Stimulated activated naive CD4-positive, alpha-beta T cell (primary cell): ENCODE measurements at regions not wholly inside any gene's neighbourhood (a gene's known extent, or its start where the extent isn't known, plus 50 kb on each side); places are given as distances from the start of the nearest gene placed in this dataset.
"Not testable (repeated sequence)": the region's sequence is repeated elsewhere in the genome, so short reads cannot be mapped to it uniquely, and the experiment has no call there.

Experiments used
- DNase-seq, 6 experiments: peaks; one replicate each; lab custom pipeline; 2025; lab: John Stamatoyannopoulos, UW

DNA sequence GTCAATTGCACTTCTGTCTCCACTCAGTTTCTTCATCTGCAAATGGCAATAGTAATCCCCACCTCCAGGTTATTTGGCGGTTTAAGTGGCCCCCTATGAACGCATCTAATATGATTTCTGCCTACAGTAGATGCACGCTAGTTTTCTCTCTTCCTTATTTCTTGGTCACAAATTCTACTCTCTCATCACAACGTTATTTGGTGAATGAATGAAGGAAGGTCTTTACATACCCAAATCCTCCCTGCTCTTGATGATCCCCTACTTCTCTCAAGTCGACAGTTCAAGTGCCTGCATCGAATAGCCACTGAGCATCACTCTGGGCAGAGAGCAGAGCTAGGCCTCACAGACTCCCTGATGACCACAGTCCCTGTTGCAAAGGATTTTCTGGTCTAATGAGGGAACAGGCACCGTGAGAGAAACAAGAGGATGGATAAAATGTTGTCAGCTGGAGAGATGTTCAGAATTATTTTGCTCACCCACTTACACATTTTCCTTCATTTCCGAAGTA is 181.2 kb upstream of the SMAD3 start:
- no peak for DNase-seq

DNA sequence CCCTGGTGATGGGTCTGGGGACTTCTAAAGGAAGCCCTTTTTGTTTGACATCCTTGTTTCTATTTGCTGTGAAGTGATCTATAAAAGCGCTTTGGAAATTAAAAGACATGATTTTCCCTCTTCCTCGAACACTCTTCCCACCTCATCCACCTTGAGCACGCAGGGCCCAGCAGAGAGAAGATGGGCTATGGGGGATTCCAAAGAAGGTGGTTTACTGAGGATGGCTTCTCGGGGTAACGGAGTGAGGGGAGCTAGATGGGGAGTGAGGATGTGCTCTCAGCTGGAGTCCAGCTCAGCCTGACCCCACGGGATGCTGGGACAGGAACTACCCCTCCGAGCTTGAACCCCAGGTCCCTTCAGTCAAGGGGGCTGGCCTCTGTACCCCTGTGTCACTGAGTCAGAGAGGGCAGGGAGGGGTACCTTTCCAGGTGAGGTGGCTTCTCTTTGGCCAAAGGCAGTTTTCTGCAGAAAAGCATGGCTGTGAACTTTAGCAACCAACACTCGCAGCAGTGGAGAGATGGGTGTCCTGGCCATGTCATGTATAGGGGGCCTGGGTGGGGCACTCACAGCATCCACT is 180.7 kb upstream of the SMAD3 start:
- no peak for DNase-seq

DNA sequence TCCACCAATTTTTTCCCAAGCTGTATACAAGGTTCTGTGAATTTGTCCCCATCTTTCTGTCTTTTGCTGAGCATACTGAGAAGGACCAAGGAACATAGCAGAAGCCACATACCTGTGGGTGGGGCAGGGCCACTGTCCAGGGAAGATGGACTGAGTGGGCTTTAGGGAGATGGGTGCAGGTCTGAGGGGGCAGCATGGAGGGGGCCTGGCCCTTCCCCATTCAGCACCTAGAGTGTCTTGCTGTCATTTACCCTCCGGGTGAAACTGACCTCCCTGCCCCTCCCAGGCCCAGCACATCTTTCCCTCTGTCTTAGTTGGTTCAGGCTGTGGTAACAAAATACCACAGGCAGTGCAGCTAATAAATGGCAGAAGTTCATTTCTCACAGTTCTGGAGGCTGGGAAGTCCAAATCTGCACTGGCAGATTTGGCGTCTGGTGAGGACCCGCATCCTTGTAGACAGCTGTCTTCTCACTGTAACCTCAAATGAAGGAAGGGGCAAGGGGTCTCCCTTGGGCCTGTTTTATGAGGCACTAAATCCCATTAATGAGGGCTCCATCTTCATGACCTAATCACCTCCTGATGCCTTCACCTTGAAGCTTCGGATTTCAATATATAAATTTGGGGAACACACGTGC is 180.0 kb upstream of the SMAD3 start:
- no peak for DNase-seq

DNA sequence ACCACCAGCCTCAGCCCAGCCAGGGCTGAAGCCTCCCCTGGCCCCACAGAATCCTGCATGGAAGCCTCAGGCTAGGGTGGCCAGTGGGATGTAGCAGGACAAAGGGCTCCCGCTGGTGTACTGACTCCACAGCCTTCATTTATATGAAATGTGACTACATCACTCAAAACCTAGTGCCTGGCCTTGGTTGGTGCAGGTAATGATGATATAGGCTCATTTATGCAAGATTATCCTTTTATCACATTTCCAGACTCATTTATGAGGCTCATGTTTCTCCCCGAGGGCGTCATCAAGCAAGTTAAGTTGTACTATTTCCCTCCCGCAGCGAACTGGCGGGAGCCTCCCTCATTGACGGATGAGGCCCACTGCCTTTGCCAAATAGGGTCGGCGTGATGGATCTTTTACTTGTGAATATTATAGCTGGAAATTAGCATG is 179.1 kb upstream of the SMAD3 start:
- DNase-seq, result no peak

DNA sequence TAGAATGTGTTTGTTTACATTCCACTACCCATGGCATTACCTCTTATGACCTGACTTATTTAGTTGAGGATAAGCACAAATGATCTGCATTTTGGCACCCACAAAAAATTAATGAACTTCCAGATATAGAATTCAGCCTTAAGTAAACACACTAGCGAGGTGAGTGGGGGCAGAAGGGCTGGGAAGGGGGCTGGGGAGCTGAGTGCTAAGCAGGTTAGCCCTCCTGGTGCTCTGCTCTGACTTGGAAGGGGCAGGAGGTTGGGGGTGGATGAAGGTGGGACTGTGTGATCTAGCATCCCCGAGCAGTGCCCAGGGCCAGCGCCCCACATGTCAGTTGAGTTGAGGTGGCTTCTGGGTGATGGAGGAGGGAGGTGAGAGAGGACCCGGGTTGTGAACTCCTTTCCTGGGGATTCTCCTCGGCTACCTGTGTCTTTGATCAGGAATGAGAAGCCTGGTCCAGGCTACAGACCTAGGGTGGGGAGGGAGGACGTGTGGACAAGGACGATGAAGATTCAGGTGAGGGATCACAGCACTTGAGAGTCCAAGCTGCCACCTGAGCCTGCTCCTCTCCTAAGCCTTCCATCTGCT is 178.6 kb upstream of the SMAD3 start:
- no peak for DNase-seq

DNA sequence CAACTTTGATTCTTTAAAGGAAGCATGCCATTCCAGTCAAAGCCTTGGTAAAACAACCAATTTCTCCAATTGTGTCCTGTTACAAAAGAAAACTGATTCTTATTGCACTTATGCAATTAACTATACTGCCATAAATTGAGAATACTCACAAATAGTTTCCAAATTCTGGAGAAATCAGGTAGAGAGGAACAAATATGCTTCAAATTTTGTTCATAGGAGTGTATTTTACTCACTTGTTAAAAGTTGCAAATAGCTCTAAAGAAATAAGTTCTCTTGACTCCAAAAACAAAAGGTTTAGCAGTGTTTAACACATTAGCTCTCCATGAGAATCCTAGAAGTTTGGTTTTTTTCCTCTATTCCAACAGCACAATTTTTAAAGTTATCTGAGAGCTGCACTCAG is 176.1 kb upstream of the SMAD3 start:
- DNase-seq, result not testable (repeated sequence)

DNA sequence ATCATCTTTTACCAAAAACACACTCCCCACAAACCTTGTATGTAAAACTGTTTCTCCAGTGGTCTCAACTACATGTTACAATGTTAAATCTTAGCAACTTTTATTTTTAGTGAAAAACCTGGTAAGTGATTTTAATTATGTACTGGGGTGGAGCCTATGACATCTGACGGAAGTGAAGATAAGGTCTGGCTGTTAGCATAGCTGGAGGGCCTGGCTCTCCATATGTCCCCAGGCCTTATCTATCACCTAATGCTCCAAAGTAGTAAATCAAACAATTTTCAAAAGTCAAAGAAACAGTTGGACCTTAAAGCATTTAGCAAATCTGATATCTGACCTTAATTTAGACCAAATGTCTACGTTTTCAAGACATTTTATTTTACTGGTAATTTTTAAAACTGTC is 173.6 kb upstream of the SMAD3 start:
- DNase-seq, result no peak

DNA sequence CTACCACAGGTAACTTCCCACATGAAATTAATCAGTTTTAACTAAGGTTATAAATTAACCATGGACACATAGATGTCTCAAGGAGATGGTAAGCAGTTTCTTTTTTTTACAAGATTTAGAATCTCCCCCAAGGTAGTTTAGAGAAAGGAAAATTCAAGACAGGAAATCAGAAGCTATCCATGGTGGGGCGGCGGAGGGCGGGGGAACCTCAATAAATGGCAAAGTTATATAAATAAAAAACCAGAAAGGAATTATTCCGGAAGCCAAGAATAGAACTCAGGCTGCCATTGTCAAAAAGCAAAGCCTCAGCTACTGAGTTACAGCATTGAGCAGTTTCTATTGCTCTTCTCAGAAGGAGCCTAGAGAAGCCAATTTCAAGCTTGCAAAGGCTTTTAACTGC is 172.1 kb upstream of the SMAD3 start:
- no peak for DNase-seq

DNA sequence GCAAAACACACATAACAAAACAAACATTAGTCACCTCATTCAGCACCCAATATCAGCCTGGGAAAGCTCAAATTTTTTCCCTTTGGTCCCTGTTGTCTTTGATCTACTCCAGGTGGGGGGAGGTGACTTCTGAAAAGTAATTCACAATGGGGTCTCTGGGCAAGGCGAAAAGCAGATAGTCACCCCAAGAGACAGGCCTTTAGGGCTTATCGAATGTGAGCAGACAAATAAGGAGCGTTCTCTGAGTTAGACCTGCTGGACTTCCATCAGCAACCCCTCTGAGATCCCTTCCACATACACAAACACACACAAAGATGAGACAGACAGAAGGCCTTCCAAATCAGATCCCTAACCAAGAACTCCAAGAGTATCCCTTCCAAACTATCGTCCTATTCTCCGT is 171.0 kb upstream of the SMAD3 start:
- DNase-seq, result no peak

DNA sequence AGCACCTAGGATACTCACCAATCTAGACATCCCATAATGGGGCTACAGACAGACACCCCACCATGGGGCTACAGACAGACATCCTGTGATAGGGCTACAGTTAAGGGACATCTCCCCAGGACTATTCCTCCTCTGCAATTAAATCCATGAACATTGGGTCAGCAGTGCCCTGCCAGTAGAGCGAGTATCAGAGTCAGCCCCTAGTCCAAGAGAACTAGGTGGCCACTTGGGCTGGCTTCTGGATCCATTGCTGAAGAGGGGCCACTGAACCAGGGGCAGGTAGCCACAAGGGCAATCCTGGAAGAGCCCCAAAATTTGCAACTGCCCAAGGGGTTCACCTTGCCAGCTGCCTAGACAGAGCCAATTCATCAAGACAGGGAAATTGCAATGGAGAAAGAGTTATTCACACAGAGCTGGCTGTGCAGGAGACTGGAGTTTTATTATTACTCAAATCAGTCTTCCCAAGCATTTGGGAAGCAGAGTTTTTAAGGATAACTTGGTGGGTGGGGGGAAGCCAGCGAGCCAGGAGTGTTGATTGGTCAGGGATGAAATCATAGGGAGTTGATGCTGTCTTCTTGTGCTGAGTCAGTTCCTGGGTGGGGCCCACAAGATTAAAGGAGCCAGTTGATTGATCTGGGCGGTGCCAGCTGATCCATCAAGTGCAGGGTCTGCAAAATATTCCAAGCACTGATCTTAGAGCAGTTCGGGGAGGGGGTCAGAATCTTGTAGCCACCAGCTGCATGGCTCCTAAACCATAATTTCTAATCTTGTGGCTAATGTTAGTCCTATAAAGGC is 170.2 kb upstream of the SMAD3 start:
- no peak for DNase-seq

DNA sequence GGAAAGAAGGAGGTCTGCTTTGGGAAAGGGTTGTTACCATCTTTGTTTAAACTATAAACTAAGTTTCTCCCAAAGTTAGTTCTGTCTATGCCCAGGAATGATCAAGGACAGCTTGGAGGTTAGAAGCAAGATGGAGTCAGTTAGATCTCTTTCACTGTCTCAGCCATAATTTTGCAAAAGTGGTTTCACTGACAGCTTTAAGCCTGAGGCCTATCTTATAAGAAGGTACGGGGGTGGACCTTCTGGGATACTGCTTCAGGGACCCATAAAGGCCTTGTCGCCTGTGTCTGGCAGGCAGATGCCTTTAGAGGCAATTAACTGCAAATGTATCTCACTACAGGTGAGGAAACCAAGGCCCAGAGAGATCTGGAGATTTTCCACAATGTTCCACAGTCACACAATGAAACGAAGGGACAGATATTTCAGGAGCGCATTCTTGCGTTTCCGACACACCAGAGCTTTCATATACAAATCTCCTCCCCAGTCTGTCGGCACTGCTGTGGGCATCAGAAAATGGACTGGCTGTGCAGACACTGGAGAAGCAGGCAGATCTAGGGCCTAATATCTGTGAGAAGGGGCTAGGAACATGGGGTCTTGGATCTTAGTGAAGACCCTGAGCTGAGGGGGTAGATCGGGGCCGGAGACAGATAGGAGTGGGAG is 169.5 kb upstream of the SMAD3 start:
- DNase-seq, result no peak

DNA sequence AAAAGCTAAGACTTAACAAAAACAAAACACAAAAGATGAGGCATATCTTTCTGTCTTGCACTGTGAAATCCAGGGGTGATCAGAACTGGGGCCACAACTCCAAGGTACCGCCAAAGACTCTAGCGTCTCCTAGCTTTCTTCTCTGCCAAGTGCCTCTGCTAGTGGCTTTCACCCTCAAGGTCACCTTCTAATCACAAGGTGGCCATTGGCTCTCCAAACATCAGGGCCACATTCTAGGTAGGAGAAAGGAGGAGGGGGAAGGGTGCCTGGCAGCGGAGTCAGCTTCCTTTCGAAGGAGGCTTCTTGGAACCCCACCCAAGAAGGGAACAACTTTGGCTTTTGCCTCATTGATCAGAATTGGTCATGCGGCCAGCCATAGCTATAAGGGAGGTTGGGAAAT is 168.8 kb upstream of the SMAD3 start:
- no peak for DNase-seq

DNA sequence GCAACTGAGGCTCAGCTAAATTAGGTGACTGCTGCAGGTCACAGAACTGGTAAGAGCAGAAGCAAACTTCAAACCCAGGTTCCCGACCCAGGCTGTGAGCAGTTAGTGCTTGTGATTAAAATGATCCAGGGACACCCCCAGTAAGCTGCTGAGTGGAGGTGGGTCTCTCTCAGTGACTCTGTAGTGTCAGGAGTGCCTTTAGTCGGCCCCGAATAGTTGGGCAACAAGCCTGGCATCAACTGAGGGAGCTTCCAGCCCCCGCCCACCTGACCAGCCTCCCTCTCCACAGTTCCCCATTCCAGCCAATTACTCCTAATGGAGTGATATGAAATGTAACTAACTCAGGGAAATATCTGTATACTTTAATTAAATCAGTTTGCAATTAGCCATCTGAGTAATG is 168.0 kb upstream of the SMAD3 start:
- no peak for DNase-seq

DNA sequence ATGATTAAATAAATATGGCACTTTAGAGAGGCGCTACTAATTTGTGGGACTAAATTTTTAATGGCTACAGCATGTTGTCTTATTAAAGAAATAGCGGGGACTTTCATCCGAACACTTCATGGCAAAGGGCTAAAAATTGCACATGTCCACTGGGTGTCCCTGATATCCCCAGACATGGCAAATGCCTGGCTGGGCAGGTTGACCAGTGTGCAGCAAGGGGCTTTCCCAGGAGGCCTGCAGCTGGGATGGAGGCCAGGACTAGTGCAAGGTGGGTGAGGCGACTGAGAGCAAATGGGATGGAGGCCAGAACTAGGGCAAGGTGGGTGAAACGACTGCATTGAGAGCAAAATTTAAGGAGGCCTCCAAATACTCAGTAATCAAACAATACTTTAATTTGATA is 167.4 kb upstream of the SMAD3 start:
- no peak for DNase-seq

DNA sequence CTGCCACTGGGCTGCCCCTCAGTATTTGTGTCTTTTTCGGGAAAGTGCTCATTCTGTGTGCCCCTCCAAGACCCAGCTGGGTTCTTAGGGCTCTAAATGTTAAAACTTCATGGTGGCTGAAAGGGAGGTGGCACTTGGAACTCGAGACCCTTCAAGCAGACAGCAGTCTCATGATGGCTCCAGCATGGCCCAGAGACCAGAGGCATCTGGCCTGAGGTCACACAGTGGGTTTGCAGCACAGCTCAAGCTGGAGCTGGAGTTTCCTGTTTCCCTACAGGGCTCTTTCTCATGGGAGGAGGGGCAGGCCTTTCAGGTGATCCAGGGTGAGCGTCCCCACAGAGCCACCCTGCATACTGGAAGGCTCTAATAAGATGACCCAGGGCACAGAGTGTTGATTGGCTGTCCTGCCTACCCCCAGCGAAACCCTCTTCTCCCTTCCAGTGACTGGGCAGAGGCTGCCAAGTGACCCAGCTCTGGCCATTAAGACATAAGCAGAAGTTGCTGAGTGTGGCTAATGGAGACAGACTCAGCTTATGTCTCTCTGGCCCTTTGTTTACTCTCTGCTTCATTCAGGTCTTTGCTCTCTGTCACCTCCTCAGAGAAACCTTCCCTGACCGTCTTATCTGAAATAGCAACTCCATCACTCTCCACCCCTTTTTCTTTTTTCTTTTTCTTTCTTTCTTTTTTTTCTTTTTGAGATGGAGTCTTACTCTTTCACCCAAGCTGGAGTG is 166.6 kb upstream of the SMAD3 start:
- no peak for DNase-seq

DNA sequence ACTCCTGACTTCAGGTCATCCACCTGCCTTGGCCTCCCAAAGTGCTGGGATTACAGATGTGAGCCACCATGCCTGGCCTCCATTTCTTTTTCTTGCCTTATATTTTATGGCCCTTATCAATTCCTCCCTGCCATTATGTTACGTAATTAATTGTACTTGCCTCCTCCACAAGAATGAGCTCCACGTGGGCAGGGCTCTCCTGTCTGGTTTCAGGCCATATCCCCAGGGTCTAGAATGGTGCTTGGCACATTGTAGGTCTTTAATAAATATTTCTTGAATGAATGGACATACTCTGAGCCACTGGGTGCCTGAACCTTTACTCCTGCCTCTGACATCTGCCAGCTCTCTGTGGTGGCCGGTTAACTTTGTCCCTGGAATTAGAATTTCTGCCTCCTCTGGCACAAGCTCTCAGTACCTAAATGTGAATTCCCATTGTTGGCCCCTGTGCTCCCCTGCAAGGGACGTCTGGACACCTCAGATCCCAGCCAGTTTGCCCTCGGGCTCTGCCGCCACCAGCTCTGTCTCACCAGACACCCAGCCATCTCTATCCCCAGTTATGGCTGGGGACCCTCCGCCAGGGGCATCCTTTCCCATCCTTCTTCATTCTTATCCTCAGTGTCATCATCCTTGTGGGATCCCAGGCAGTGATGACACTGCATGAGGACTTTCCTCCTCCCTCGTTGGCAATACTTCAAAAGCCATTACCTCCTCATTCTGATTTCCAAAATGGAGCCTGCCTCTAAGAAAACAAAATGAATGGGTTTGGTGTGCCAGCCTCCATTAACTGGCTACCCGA is 165.6 kb upstream of the SMAD3 start:
- DNase-seq, result no peak

DNA sequence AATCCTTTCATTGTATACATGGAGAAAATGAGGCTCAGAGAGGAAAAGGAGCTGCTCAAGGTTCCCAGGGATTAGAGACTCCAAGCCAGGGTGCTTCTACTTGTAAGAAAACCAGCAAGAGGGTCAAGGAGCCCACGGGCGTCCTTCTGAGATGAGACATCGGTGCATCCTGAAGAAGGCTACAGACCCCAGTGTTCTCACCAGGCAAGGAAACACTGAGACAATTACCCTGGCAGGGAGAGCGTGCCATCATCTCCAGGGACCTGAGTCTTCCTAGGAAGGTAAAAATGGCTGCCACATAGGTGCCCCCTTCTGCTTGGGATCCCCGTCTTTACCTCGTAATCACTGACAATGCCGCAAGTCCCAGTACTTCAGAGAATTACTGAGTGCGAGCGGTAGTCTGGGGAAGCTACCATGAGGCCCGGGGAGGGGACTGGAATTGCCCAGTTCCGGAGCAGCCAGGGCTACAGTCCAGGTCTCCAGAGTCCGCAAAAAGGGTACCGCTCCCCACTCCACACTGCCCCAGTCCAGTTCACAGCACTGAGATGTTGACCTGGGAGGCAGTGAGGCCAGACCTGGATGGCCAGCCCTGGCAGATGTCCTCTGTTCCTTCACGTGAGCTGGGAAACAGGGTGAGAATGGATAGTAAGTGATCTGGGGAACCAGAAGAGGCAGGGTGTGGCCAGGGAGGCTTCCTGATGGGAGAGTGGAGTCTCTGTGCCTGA is 164.7 kb upstream of the SMAD3 start:
- DNase-seq, result no peak

DNA sequence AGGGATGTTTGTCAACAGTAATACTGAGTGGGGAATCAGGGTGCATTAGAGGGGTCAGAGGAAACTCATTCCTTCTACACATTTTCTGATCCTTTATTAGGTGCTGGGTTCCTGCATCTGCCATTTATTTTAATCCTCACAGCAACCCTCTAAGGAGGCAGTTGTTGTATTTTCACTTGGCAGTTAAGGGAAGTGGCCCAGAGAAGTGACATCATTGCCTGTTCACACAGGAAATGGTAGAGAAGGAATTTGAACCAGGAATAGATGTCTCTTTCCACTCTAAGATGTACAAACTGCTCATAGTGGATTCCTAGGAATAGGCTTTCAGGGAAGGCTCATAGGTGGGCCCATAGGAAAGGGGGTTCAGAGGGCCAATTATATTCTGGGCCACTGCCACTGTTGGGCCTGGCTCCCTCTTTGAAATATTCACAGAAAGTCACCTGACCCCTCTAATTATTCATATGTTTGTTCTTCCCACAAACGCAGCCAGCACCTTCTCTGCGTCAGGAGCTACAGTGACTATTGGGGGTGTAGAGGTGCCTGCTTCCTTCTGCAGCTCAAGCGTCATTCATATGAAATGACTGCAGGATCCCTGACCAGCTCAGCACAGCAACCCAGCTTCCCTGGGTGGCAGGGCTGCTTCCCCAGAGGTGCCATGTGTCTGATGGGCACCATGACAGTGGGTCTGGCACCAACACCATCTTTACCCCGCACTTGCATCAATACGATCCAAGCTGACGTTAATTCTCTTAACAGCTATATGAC is 163.9 kb upstream of the SMAD3 start:
- DNase-seq, result no peak

DNA sequence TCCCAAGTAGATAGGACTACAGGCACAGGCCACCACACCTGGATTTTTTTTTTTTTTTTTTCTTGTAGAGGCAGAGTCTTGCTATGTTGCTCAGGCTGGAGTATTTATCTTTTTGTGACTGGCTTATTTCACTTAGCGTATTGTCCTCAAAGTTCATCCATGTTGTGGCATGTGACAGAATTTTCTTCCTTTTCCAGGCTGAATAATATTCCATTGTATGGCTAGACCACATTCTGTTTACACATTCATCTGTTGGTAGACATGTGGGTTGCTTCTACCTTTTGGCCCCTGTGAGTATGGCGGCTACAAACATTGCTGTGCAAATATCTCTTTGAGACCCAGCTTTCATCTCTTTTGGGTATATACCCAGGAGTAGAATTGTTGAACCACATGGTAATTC is 160.2 kb upstream of the SMAD3 start:
- DNase-seq, result no peak
